GM12891 (cell line): ENCODE measurements at regions not wholly inside any gene's neighbourhood (a gene's known extent, or its start where the extent isn't known, plus 50 kb on each side); places are given as distances from the start of the nearest gene placed in this dataset.

Experiments
- POLR2A ChIP-seq: IDR thresholded peaks from 2 replicates; pipeline ENCODE4 v1.6.1; 2011; ENCODE audit warnings: low read depth, low read length, control low read depth
- POLR2AphosphoS5 ChIP-seq: IDR thresholded peaks from 2 replicates; pipeline ENCODE4 v1.6.1; 2011; ENCODE audit warnings: low read depth, low read length, control low read depth
- POU2F2 ChIP-seq: IDR thresholded peaks from 2 replicates; pipeline ENCODE4 v1.6.1; 2011; ENCODE audit warnings: low read depth, mild to moderate bottlenecking, control low read depth, low read length, moderate library complexity
- SPI1 ChIP-seq: IDR thresholded peaks from 2 replicates; pipeline ENCODE4 v1.6.1; 2011; ENCODE audit warnings: low read depth, low read length, control low read depth
- TAF1 ChIP-seq: IDR thresholded peaks from 2 replicates; pipeline ENCODE4 v1.6.1; 2011; ENCODE audit warnings: low read depth, low read length, control low read depth

- TF ChIP-seq POLR2A: no peak
- no peak for TF ChIP-seq POLR2AphosphoS5
- TF ChIP-seq TAF1: no peak
- TF ChIP-seq SPI1: no peak
- no peak for TF ChIP-seq POU2F2
These were observed 232.6 kb upstream of the FERD3L start for GRCh38 chr7:19377611-19378344.
